H1 (cell line): ENCODE measurements at regions not wholly inside any gene's neighbourhood (a gene's known extent, or its start where the extent isn't known, plus 50 kb on each side); places are given as distances from the start of the nearest gene placed in this dataset.

ENCODE experiments used
- BACH1 ChIP-seq: IDR thresholded peaks from 2 replicates; pipeline ENCODE4 v1.6.1; 2012; ENCODE audit warnings: low read length, improper control_type of control experiment
- BCL11A ChIP-seq, 2 experiments: IDR thresholded peaks; one replicate each; pipeline ENCODE4 v1.6.1; 2011; ENCODE audit warnings: low read depth in 2 of 2, low read length in 2 of 2, mild to moderate bottlenecking in 2 of 2
- CTBP2 ChIP-seq: IDR thresholded peaks from 2 replicates; pipeline ENCODE4 v1.7.0; 2011; ENCODE audit warnings: borderline replicate concordance, mild to moderate bottlenecking, moderate library complexity, mixed read lengths, low read length; ENCODE audit not compliant: insufficient read depth, insufficient read length
- MAFK ChIP-seq: IDR thresholded peaks from 2 replicates; pipeline ENCODE4 v1.6.1; 2012; ENCODE audit warnings: low read depth, mild to moderate bottlenecking, improper control_type of control experiment, low read length
- NANOG ChIP-seq: IDR thresholded peaks from 2 replicates; pipeline ENCODE4 v1.6.1; 2011; ENCODE audit warnings: low read length, low read depth, mild to moderate bottlenecking, inconsistent platforms; ENCODE audit not compliant: insufficient read depth, poor library complexity, severe bottlenecking
- POLR2A ChIP-seq, 2 experiments: IDR thresholded peaks; 1 replicate in 1 of 2; 2 replicates in 1 of 2; pipeline ENCODE4 v1.6.1; 2011; ENCODE audit warnings: low read depth in 2 of 2, low read length in 2 of 2, mild to moderate bottlenecking in 2 of 2; ENCODE audit errors: control extremely low read depth in 1 of 2
- TCF12 ChIP-seq: IDR thresholded peaks from 2 replicates; pipeline ENCODE4 v1.6.1; 2011; ENCODE audit warnings: low read depth, mild to moderate bottlenecking, low read length

DNA sequence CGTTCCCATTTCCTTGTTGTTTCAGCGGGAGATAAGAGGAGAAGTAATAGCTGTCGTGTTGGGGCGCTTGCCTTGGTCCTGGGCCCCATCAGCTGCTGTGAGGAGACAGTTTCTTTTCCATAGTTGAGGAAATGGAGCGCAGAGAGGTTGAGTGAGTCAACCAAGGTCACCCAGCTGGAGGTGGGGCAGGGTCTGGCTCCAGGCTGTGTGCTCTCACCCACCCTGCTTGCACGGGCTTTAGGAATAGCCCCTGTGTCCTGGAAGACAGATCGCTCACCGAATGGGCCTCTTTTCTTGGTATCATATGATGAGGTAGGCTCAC is 165.7 kb upstream of the RTL1 start (continued):
- TF ChIP-seq MAFK (no peak), TCF12 (no peak), BCL11A (IDR thresholded peaks at IDR 0.05; ENCODE audit: low read depth in 2 of 2, low read length in 2 of 2) (no peak), POLR2A (IDR thresholded peaks at IDR 0.05; ENCODE audit: control extremely low read depth in 1 of 2, low read depth in 2 of 2, low read length in 2 of 2) (no peak), CTBP2 (no peak), NANOG (no peak), BACH1 (no peak)
